ENCODE measurements at regions not wholly inside any gene's neighbourhood (a gene's known extent, or its start where the extent isn't known, plus 50 kb on each side); places are given as distances from the start of the nearest gene placed in this dataset.
A peak's percentile ranks its signal among the peaks of the same experiment; 100 is the strongest.

GRCh38 chr16:80362816-80363215 is 178.0 kb upstream of the DYNLRB2 start:
- peaks cover 3% of the 10 kb centered on the region for H3K4me1 Mint-ChIP-seq
- peaks cover 60% of the 10 kb centered on the region for H3K27me3 ChIP-seq (ENCODE audit: control insufficient read depth, insufficient read depth, low read length, poor library complexity, severe bottlenecking)
- DNase-seq: no peak

GRCh38 chr16:80356365-80356764 is 184.4 kb upstream of the DYNLRB2 start:
- Histone ChIP-seq H3K9ac (ENCODE audit: extremely low read depth, low read length, poor library complexity, severe bottlenecking) (no peak overlapping the region), H3K9me3 (ENCODE audit: control insufficient read depth, low read length) (no peaks in the 10 kb centered on the region), H3K27ac (ENCODE audit: low read depth, low read length) (no peak overlapping the region), H3K4me3 (ENCODE audit: low read length) (no peak overlapping the region), H3K27me3 (ENCODE audit: control insufficient read depth, insufficient read depth, low read length, poor library complexity, severe bottlenecking) (peaks cover 6% of the 10 kb centered on the region), H3K4me1 (ENCODE audit: control insufficient read depth, insufficient read depth, low read length) (no peaks in the 10 kb centered on the region), H3K36me3 (ENCODE audit: control insufficient read depth, insufficient read depth, low read length) (no peaks in the 10 kb centered on the region)
- no peaks in the 10 kb centered on the region for H3K9me3 Mint-ChIP-seq
- no peak for TF ChIP-seq CTCF (conservative IDR thresholded peaks at IDR 0.05)
- no peaks in the 10 kb centered on the region for H3K36me3 Mint-ChIP-seq (ENCODE audit: low read depth)
- no peaks in the 10 kb centered on the region for H3K4me1 Mint-ChIP-seq
- H3K4me3 Mint-ChIP-seq: no peak overlapping the region
- peaks cover 5% of the 10 kb centered on the region for H3K27me3 Mint-ChIP-seq (ENCODE audit: insufficient read depth)
- WGBS, 2 experiments (ENCODE audit: insufficient coverage in 1 of 2, insufficient read length in 1 of 2): 87 to 93% methylated on average over 4 to 9 of the region's 9 CpGs
- peak; percentile 13 for DNase-seq
- H3K27ac Mint-ChIP-seq: no peak overlapping the region

More at GRCh38 chr16:80362816-80363215, 178.0 kb upstream of the DYNLRB2 start:
- Mint-ChIP-seq H3K9me3 (no peaks in the 10 kb centered on the region), H3K27ac (no peak overlapping the region), H3K36me3 (ENCODE audit: low read depth) (no peaks in the 10 kb centered on the region), H3K27me3 (ENCODE audit: insufficient read depth) (peaks cover 54% of the 10 kb centered on the region), H3K4me3 (no peak overlapping the region)
- H3K4me1 ChIP-seq (ENCODE audit: control insufficient read depth, insufficient read depth, low read length): no peaks in the 10 kb centered on the region
- no peak overlapping the region for H3K9ac ChIP-seq (ENCODE audit: extremely low read depth, low read length, poor library complexity, severe bottlenecking)
- no peak for TF ChIP-seq CTCF (conservative IDR thresholded peaks at IDR 0.05)
- H3K9me3 ChIP-seq (ENCODE audit: control insufficient read depth, low read length): no peaks in the 10 kb centered on the region
- H3K27ac ChIP-seq (ENCODE audit: low read depth, low read length): no peak overlapping the region
- WGBS, 2 experiments (ENCODE audit: insufficient coverage in 1 of 2, insufficient read length in 1 of 2): 94 to 99% methylated on average over 3 of the region's 3 CpGs
- no peaks in the 10 kb centered on the region for H3K36me3 ChIP-seq (ENCODE audit: control insufficient read depth, insufficient read depth, low read length)
- H3K4me3 ChIP-seq (ENCODE audit: low read length): no peak overlapping the region

- no peak overlapping the region for H3K4me3 Mint-ChIP-seq
- Histone ChIP-seq H3K36me3 (ENCODE audit: control insufficient read depth, insufficient read depth, low read length) (no peaks in the 10 kb centered on the region), H3K4me1 (ENCODE audit: control insufficient read depth, insufficient read depth, low read length) (no peaks in the 10 kb centered on the region), H3K27me3 (ENCODE audit: control insufficient read depth, insufficient read depth, low read length, poor library complexity, severe bottlenecking) (peaks cover under 1% of the 10 kb centered on the region), H3K27ac (ENCODE audit: low read depth, low read length) (no peak overlapping the region), H3K9ac (ENCODE audit: extremely low read depth, low read length, poor library complexity, severe bottlenecking) (no peak overlapping the region), H3K4me3 (ENCODE audit: low read length) (no peak overlapping the region), H3K9me3 (ENCODE audit: control insufficient read depth, low read length) (no peaks in the 10 kb centered on the region)
- no peaks in the 10 kb centered on the region for H3K36me3 Mint-ChIP-seq (ENCODE audit: low read depth)
- H3K9me3 Mint-ChIP-seq: no peaks in the 10 kb centered on the region
- TF ChIP-seq CTCF (conservative IDR thresholded peaks at IDR 0.05): no peak
- no peak for DNase-seq
- WGBS, 2 experiments (ENCODE audit: insufficient coverage in 1 of 2, insufficient read length in 1 of 2): 100% methylated on average over 1 of the region's 1 CpG; no CpG with 5 or more reads in 1 of the 2 experiments
- no peaks in the 10 kb centered on the region for H3K4me1 Mint-ChIP-seq
- H3K27me3 Mint-ChIP-seq (ENCODE audit: insufficient read depth): peaks cover 3% of the 10 kb centered on the region
- no peak overlapping the region for H3K27ac Mint-ChIP-seq
Observed at GRCh38 chr16:80355335-80355734, 185.5 kb upstream of the DYNLRB2 start.
